Vagina (tissue), 2 donors: ENCODE measurements at regions not wholly inside any gene's neighbourhood (a gene's known extent, or its start where the extent isn't known, plus 50 kb on each side); places are given as distances from the start of the nearest gene placed in this dataset.

Experiments used
- POLR2AphosphoS5 ChIP-seq, 2 donors: sonication (generic); formaldehyde crosslinking; IDR thresholded peaks; one replicate each; pipeline ENCODE4 v1.9.0; 2017; ENCODE audit warnings: antibody characterized with exemption in 2 of 2, mild to moderate bottlenecking in 2 of 2, low read depth in 1 of 2; ENCODE audit not compliant: insufficient read depth in 1 of 2
- TF ChIP-seq, protein P1 (sequence below), 3 experiments: fragments of 450-650 bp in 2 of 3; fragments of 200-600 bp in 1 of 3; sonication (generic) in 1 of 3; IDR thresholded peaks; one replicate each; pipeline ENCODE4 v1.5.1; 2017 to 2019; ENCODE audit warnings: antibody characterized with exemption in 3 of 3, mild to moderate bottlenecking in 2 of 3, moderate library complexity in 2 of 3

DNA sequence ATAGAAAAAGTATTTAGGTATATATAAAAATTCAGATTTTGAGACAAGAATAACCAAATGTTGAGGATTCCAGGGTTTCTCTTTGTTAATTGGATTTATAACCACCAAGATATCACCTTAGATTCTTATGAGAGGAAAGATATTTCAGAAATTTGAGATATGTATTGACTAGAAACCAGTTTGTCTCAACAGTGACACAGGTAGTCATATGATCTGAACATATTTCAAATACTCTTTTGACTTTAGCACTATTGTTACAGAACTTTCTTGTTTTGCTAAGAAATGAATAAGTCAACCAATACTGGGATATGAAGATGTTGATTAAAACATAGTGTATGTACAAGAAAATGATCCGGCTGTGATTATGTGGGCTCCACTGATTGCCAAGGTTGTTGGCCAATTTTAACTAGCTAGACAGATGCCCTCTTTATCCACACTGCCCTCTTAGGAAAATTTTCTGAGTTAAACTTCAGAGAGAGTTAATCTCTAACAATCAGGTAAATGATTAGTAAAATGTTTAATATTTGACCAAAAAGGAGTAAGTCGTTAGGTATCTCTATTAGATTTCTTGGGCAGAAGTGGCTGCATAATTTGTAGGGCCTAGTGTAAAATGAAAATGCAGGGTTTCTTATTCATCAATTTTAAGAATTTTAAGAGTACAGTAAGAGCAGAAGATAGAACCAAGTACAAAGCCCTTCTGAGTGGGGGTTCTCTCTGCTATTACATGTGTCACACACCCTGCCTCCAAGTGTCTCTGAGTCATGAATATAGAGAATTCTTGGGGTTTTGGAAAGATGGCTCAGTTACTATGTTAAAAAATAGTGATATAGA is 376.0 kb downstream of the TFEC start:
- no peak for TF ChIP-seq POLR2AphosphoS5 (IDR thresholded peaks at IDR 0.05; ENCODE audit: insufficient read depth in 1 of 2, low read depth in 1 of 2)
- TF ChIP-seq, protein P1, sequence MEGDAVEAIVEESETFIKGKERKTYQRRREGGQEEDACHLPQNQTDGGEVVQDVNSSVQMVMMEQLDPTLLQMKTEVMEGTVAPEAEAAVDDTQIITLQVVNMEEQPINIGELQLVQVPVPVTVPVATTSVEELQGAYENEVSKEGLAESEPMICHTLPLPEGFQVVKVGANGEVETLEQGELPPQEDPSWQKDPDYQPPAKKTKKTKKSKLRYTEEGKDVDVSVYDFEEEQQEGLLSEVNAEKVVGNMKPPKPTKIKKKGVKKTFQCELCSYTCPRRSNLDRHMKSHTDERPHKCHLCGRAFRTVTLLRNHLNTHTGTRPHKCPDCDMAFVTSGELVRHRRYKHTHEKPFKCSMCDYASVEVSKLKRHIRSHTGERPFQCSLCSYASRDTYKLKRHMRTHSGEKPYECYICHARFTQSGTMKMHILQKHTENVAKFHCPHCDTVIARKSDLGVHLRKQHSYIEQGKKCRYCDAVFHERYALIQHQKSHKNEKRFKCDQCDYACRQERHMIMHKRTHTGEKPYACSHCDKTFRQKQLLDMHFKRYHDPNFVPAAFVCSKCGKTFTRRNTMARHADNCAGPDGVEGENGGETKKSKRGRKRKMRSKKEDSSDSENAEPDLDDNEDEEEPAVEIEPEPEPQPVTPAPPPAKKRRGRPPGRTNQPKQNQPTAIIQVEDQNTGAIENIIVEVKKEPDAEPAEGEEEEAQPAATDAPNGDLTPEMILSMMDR (IDR thresholded peaks at IDR 0.05): no peak
